ENCODE measurements at regions not wholly inside any gene's neighbourhood (a gene's known extent, or its start where the extent isn't known, plus 50 kb on each side); places are given as distances from the start of the nearest gene placed in this dataset.
A peak's percentile ranks its signal among the peaks of the same experiment; 100 is the strongest.

- WGBS (ENCODE audit: extremely low coverage, insufficient read length, low lambda C conversion rate) = no CpG with 5 or more reads among the region's 4 CpGs
- DNase-seq = no peak
- Histone ChIP-seq H3K14ac (ENCODE audit: insufficient read depth, low read length) (no peak overlapping the region), H4K20me1 (ENCODE audit: control insufficient read depth, insufficient read depth, insufficient read length) (no peaks in the 10 kb centered on the region), H3K9ac (ENCODE audit: extremely low read depth, insufficient read length, low read length) (no peak overlapping the region), H3K4me2 (ENCODE audit: insufficient read depth, insufficient read length, low read length) (no peak overlapping the region), H2AK5ac (ENCODE audit: insufficient read length, low read length) (no peak overlapping the region), H3K23ac (ENCODE audit: insufficient read length, low read depth, low read length) (no peak overlapping the region), H3K56ac (ENCODE audit: insufficient read length, low read depth, low read length) (no peak overlapping the region), H3K27ac (ENCODE audit: insufficient read length, low read depth, low read length) (no peak overlapping the region), H3K79me2 (ENCODE audit: insufficient read depth, low read length) (no peaks in the 10 kb centered on the region), H2BK12ac (ENCODE audit: insufficient read length, low read depth, low read length) (no peak overlapping the region), H3K23me2 (ENCODE audit: insufficient read length, low read depth, low read length, poor library complexity, severe bottlenecking) (no peaks in the 10 kb centered on the region), H3K18ac (ENCODE audit: insufficient read length, low read depth, low read length) (no peak overlapping the region), H3K4ac (ENCODE audit: low read depth, low read length) (no peak overlapping the region), H3K4me1 (ENCODE audit: insufficient read depth, low read length) (peaks cover 6% of the 10 kb centered on the region; the same call in 1 of the 2 replicates), H4K91ac (ENCODE audit: insufficient read length, low read depth, low read length) (no peak overlapping the region), H2BK15ac (ENCODE audit: low read depth, low read length) (no peak overlapping the region), H4K5ac (ENCODE audit: insufficient read length, low read depth, low read length) (no peak overlapping the region), H3T11ph (ENCODE audit: low read length) (no peak overlapping the region), H4K8ac (replicated peaks; ENCODE audit: insufficient read length, low read depth, low read length) (no peak overlapping the region), H2BK5ac (ENCODE audit: insufficient read length, low read length) (no peak overlapping the region), H3K27me3 (ENCODE audit: insufficient read depth, low read length) (no peaks in the 10 kb centered on the region), H2BK120ac (ENCODE audit: low read depth, low read length, poor library complexity, severe bottlenecking) (no peak overlapping the region), H2BK20ac (ENCODE audit: low read depth, low read length, poor library complexity, severe bottlenecking) (no peak overlapping the region), H3K79me1 (ENCODE audit: insufficient read depth, low read depth, low read length, poor library complexity, severe bottlenecking) (no peaks in the 10 kb centered on the region), H2AFZ (ENCODE audit: low read length) (no peak overlapping the region), H3K9me3 (ENCODE audit: control insufficient read depth, low read depth, low read length) (no peaks in the 10 kb centered on the region)
- no peak overlapping the region for H3K4me3 Mint-ChIP-seq
- H3K36me3 Mint-ChIP-seq (ENCODE audit: insufficient read depth in 1 of 3, low read depth in 3 of 3) = peaks cover 0 to 13% (median 4%) of the 10 kb centered on the region in 3 experiments; a peak in 4 of 7 replicates
- H3K27me3 Mint-ChIP-seq (ENCODE audit: low read depth) = no peaks in the 10 kb centered on the region
- peak overlapping the region in 1 of 3 experiments; percentile 89; a peak in 2 of 7 replicates for H3K27ac Mint-ChIP-seq
- TF ChIP-seq CTCF (conservative IDR thresholded peaks at IDR 0.05) = no peak
- peaks cover 9 to 18% of the 10 kb centered on the region in 2 experiments; a peak in 4 of 5 replicates for H3K9me3 Mint-ChIP-seq
- peaks cover 21 to 24% of the 10 kb centered on the region in 2 experiments for H3K4me1 Mint-ChIP-seq
Observed at GRCh38 chr3:115351193-115351592, 204.1 kb upstream of the ZBTB20 start.

Measured in H9 (cell line).